Esophagus muscularis mucosa (tissue), 3 donors: ENCODE measurements at regions not wholly inside any gene's neighbourhood (a gene's known extent, or its start where the extent isn't known, plus 50 kb on each side); places are given as distances from the start of the nearest gene placed in this dataset.

Source experiments
- POLR2A ChIP-seq: fragments of 450-650 bp; IDR thresholded peaks from one replicate; pipeline ENCODE4 v1.6.1; 2017; ENCODE audit warnings: antibody characterized with exemption, moderate library complexity, mild to moderate bottlenecking, low read depth
- POLR2AphosphoS5 ChIP-seq, 2 donors: sonication (generic); formaldehyde crosslinking; IDR thresholded peaks; one replicate each; pipeline ENCODE4 v1.6.1; 2017; ENCODE audit warnings: antibody characterized with exemption in 2 of 2
- TF ChIP-seq, protein P1 (sequence below), 3 experiments: fragments of 200-600 bp in 2 of 3; fragments of 450-650 bp in 1 of 3; sonication (generic) in 2 of 3; IDR thresholded peaks; one replicate each; pipeline ENCODE4 v1.5.1; 2017 to 2019; ENCODE audit warnings: antibody characterized with exemption in 3 of 3, mild to moderate bottlenecking in 2 of 3, moderate library complexity in 1 of 3

DNA sequence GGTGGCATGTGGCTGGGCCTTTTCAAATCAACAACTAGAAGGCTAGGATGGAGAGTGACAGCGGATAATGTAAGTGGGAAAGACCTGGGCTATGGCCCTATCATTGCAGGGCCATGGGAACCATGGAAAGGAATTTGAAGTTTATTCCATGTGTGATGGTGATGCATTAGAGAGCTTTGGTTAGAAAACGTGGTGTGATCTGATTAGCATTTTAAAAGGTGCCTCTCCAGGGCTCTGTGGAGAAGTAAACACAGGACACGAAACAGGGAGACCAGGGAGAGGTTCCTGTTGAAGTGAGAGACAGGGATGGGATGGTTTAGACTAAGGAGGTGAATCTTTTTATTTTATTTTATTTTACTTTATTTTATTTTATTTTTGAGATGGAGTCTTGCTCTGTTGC is 749.5 kb downstream of the GATA3 start:
- TF ChIP-seq, protein P1, sequence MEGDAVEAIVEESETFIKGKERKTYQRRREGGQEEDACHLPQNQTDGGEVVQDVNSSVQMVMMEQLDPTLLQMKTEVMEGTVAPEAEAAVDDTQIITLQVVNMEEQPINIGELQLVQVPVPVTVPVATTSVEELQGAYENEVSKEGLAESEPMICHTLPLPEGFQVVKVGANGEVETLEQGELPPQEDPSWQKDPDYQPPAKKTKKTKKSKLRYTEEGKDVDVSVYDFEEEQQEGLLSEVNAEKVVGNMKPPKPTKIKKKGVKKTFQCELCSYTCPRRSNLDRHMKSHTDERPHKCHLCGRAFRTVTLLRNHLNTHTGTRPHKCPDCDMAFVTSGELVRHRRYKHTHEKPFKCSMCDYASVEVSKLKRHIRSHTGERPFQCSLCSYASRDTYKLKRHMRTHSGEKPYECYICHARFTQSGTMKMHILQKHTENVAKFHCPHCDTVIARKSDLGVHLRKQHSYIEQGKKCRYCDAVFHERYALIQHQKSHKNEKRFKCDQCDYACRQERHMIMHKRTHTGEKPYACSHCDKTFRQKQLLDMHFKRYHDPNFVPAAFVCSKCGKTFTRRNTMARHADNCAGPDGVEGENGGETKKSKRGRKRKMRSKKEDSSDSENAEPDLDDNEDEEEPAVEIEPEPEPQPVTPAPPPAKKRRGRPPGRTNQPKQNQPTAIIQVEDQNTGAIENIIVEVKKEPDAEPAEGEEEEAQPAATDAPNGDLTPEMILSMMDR (IDR thresholded peaks at IDR 0.05), result no peak
- TF ChIP-seq POLR2AphosphoS5 (IDR thresholded peaks at IDR 0.05), result no peak
- no peak for TF ChIP-seq POLR2A
